Vagina (tissue), 2 donors: ENCODE measurements at regions not wholly inside any gene's neighbourhood (a gene's known extent, or its start where the extent isn't known, plus 50 kb on each side); places are given as distances from the start of the nearest gene placed in this dataset.

Experiments used
- DNase-seq, 2 donors: peaks; one replicate each; pipeline ENCODE4 v3.0.0-alpha.2; 2017; ENCODE audit errors: extremely low spot score in 2 of 2
- H3K27ac ChIP-seq: fragments of 200-600 bp; sonication (generic); one replicate; pipeline ENCODE4 v1.5.1; 2019
- H3K27me3 ChIP-seq: fragments of 200-600 bp; sonication (generic); one replicate; pipeline ENCODE4 v1.5.1; 2019
- H3K36me3 ChIP-seq, 2 donors: fragments of 200-600 bp; sonication (generic); one replicate each; pipeline ENCODE4 v1.5.1; 2017 to 2019
- H3K4me1 ChIP-seq: fragments of 200-600 bp; sonication (generic); one replicate; pipeline ENCODE4 v1.5.1; 2019
- H3K4me3 ChIP-seq, 2 donors: fragments of 200-600 bp; sonication (generic); 1 replicate in 1 of 2; 2 replicates in 1 of 2; pipeline ENCODE4 v1.5.1; 2016 to 2019
- H3K9me3 ChIP-seq: fragments of 200-600 bp; sonication (generic); one replicate; pipeline ENCODE4 v1.5.1; 2019
- CTCF ChIP-seq, 3 experiments: fragments of 450-650 bp in 2 of 3; fragments of 200-600 bp in 1 of 3; sonication (generic) in 1 of 3; IDR thresholded peaks; one replicate each; pipeline ENCODE4 v1.5.1; 2017 to 2019; ENCODE audit warnings: antibody characterized with exemption in 3 of 3, mild to moderate bottlenecking in 2 of 3, moderate library complexity in 2 of 3
- POLR2A ChIP-seq, 2 donors: fragments of 450-650 bp; IDR thresholded peaks; one replicate each; pipeline ENCODE4 v1.6.1; 2017; ENCODE audit warnings: antibody characterized with exemption in 2 of 2, mild to moderate bottlenecking in 2 of 2, moderate library complexity in 2 of 2
- POLR2AphosphoS5 ChIP-seq, 2 donors: sonication (generic); formaldehyde crosslinking; IDR thresholded peaks; one replicate each; pipeline ENCODE4 v1.9.0; 2017; ENCODE audit warnings: antibody characterized with exemption in 2 of 2, mild to moderate bottlenecking in 2 of 2, low read depth in 1 of 2; ENCODE audit not compliant: insufficient read depth in 1 of 2
- intact Hi-C: fragments of 100-400 bp; cut with DNase I; formaldehyde crosslinking; loops from one replicate; pipeline ENCODE4 v1.15.1; 2023

- Histone ChIP-seq H3K9me3 (no peaks in the 10 kb centered on the region), H3K4me1 (no peaks in the 10 kb centered on the region), H3K27me3 (peaks cover 3% of the 10 kb centered on the region), H3K36me3 (no peaks in the 10 kb centered on the region), H3K4me3 (peak overlapping the region; percentile 2 to 43), H3K27ac (no peak overlapping the region)
- intact Hi-C loops = no loop called here
- no peak for DNase-seq
- TF ChIP-seq CTCF (IDR thresholded peaks at IDR 0.05) = no peak
- no peak for TF ChIP-seq POLR2A (IDR thresholded peaks at IDR 0.05)
- no peak for TF ChIP-seq POLR2AphosphoS5 (IDR thresholded peaks at IDR 0.05; ENCODE audit: insufficient read depth in 1 of 2, low read depth in 1 of 2)
Observed at GRCh38 chr1:65527190-65527589, 106.7 kb downstream of the LEPR start.

GRCh38 chr1:65527707-65528503 is 107.4 kb downstream of the LEPR start:
- Histone ChIP-seq H3K27me3 (peaks cover 3% of the 10 kb centered on the region), H3K4me1 (no peaks in the 10 kb centered on the region), H3K27ac (no peak overlapping the region), H3K9me3 (no peaks in the 10 kb centered on the region), H3K4me3 (peak overlapping the region; percentile 2 to 43), H3K36me3 (no peaks in the 10 kb centered on the region)
- TF ChIP-seq CTCF (IDR thresholded peaks at IDR 0.05) = no peak
- intact Hi-C loops = no loop called here
- no peak for DNase-seq

- no peak overlapping the region for H3K27ac ChIP-seq
- H3K4me3 ChIP-seq = no peak overlapping the region
- H3K9me3 ChIP-seq = no peaks in the 10 kb centered on the region
- H3K4me1 ChIP-seq = no peaks in the 10 kb centered on the region
- no peaks in the 10 kb centered on the region for H3K36me3 ChIP-seq
- no peaks in the 10 kb centered on the region for H3K27me3 ChIP-seq
- TF ChIP-seq POLR2A (IDR thresholded peaks at IDR 0.05) = no peak
- no peak for TF ChIP-seq POLR2AphosphoS5 (IDR thresholded peaks at IDR 0.05; ENCODE audit: insufficient read depth in 1 of 2, low read depth in 1 of 2)
- no peak for DNase-seq
- intact Hi-C loops = no loop called here
Observed at GRCh38 chr1:65531972-65532570, 111.6 kb downstream of the LEPR start.

GRCh38 chr1:65535981-65536380 is 115.5 kb downstream of the LEPR start:
- H3K4me3 ChIP-seq = no peak overlapping the region
- intact Hi-C loops = no loop called here
- H3K27me3 ChIP-seq = no peaks in the 10 kb centered on the region
- H3K36me3 ChIP-seq = no peaks in the 10 kb centered on the region
- TF ChIP-seq POLR2A (IDR thresholded peaks at IDR 0.05) (no peak), POLR2AphosphoS5 (IDR thresholded peaks at IDR 0.05; ENCODE audit: insufficient read depth in 1 of 2, low read depth in 1 of 2) (no peak), CTCF (IDR thresholded peaks at IDR 0.05) (no peak)
- peaks cover 6% of the 10 kb centered on the region for H3K4me1 ChIP-seq
- no peak overlapping the region for H3K27ac ChIP-seq
- H3K9me3 ChIP-seq = no peaks in the 10 kb centered on the region
- DNase-seq = no peak

- TF ChIP-seq CTCF (IDR thresholded peaks at IDR 0.05) (no peak), POLR2AphosphoS5 (IDR thresholded peaks at IDR 0.05; ENCODE audit: insufficient read depth in 1 of 2, low read depth in 1 of 2) (no peak), POLR2A (IDR thresholded peaks at IDR 0.05) (no peak)
- H3K27ac ChIP-seq = no peak overlapping the region
Observed at GRCh38 chr1:65538086-65538485, 117.6 kb downstream of the LEPR start.

More at GRCh38 chr1:65538086-65538485, 117.6 kb downstream of the LEPR start:
- H3K36me3 ChIP-seq = no peaks in the 10 kb centered on the region
- peaks cover 6% of the 10 kb centered on the region for H3K4me1 ChIP-seq
- no peaks in the 10 kb centered on the region for H3K27me3 ChIP-seq
- intact Hi-C loops = no loop called here
- no peak overlapping the region for H3K4me3 ChIP-seq
- no peaks in the 10 kb centered on the region for H3K9me3 ChIP-seq
- no peak for DNase-seq
